SHP77 treated with DMSO at 0.1 percent for 48 hours (cell line): ENCODE measurements at regions not wholly inside any gene's neighbourhood (a gene's known extent, or its start where the extent isn't known, plus 50 kb on each side); places are given as distances from the start of the nearest gene placed in this dataset.
A peak's percentile ranks its signal among the peaks of the same experiment; 100 is the strongest.

Experiments used
- DNase-seq: peaks from one replicate; lab custom pipeline; 2025; lab: John Stamatoyannopoulos, UW

DNA sequence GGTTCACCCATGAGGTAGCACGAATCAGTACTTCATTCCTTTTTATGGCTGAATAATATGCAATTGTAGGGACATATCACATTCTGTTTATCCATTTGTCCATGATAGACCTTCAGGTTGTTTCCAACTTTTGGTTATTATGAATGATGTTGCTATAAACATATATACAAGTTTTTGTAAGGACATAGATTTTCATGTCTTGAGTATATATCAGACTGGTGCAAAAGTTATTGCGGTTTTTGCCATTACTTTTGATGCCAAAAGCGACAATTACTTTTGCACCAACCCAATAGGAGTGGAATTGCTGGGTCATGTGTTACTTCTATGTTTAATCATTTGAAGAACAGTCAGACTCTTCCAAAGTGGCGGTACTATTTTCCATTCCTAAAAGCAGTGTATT, 361.5 kb downstream of the RPS24 start:
- DNase-seq, result no peak

DNA sequence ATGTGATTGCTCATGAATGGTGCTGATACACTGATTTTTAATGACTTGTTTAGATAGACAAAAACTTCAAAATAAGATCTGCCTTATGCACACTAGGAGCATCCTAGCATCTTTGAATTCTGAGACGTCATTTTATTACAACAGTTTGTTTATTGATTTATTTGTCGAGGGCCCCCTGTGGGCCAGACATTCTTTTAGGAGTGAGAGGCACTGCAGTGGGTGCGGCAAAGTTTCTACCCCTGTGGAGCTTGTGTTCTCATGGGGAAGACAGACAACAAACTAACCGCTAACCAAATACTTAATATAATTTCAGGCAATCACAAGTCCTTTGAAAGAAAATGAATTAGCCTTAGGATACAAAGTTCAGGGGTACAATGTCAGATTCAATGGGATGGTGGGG, 363.1 kb downstream of the RPS24 start:
- DNase-seq, result no peak

DNA sequence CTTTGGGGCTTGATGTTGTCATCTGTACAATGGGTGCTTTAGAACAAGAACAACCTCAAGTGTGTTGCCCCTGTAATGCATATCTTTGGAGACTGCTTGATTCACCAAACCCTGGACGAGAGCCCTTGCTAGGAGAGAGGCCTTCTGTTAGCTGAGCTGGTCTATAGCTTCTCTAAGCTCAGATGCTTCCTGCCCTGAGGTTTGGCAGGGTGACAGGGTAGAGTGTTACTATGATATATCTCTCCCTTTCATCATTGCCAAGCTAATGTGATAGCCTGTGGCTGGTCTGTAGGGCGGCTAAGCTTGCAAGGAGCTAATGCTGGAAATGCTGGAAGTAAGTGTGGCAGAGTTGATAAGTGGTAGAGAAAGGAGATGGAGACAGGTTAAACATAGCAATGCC, 364.1 kb downstream of the RPS24 start:
- DNase-seq, result no peak

DNA sequence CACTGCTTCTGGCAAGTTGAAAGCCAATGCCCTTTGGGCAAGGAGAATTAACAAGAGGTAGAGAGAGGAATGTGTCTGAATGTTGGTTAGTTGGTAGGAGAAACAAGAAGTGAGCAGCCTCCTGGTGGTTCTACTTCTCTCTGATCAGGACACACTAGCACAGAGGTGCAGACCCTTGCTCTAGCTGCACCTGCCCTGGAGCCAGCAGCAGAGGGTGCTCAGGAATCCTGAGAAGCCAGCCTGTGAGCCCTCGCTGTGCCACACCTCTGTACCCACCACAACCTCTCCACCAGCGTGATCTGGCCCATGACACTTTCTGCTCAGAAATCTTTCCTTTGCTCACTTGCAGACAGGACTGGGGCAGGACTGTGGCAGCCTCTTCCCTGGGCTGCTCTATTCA, 364.7 kb downstream of the RPS24 start:
- DNase-seq, result no peak

DNA sequence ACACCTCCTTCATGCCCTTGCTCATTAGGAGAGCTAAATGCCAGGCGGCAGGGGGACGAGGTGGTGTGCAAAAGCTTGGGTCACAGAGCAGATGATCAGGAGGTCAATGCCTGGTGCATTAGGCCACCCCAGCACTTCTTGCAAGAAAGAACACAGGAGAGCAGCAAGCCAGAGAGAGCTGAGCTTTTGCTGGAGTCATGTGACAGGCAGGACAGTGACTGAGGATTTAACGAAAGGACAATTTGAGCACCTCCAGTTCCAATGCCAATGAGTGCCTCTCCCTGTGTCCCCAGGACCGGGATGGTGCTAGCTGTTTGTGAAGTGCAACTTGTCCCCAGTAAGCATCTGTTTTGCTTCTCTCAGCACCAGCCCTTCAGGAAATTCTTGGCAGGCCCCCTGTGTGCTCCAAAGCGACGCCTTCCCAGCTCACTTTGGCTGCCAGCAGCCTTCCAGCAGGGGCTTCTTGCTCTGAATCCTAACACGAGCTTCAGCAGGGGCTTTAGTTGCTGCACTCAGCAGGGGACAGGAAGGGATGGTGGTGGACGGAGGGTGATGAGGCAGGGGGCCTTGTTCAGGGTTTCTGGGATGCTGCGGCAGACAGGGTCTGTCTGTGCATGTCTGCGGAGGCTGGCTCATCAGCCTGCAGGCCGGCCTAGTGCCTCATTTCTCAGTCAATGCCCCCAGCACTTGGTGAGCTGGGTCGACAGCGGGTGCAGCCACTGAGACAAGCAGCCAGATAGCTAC, 368.1 kb downstream of the RPS24 start:
- no peak for DNase-seq

DNA sequence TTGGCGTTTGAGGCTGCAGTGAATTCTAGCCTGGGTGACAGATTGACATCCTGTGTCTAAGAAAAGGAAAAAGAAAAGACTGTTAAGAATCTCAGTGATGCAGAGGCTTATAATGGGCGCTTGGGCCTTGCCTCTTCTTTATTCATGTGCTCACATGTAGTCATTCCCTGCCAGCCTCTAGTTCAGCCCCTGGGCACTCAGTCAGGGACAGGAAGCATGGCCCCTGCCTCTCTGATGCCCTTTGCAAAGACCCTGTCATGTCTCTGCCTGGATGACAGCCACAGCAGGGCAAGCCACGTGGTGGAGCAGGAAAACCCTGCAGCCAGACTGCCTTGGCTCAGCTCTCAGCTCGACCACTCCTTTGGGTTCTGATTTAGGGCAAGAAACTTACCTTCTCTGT, 368.9 kb downstream of the RPS24 start:
- DNase-seq, result no peak

DNA sequence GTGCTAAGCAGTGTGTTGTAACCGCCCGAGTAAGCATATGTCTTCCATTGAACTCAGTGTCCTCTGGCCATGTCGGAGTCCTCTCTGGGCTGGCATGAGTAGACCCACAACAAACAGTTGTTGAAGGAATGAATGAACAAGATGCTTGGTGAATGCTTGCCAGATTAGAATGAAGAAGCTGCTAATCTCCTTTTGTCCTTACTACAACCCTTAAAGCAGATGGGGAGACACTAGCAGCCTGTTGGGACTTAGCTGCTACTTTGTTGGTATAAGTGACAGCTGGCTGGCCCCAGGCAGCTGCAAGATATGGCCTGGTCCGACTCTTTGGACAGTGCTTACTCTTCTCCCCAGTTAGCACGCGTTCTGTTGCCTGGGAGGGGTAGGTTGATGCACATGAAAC, 370.1 kb downstream of the RPS24 start:
- DNase-seq, result no peak

DNA sequence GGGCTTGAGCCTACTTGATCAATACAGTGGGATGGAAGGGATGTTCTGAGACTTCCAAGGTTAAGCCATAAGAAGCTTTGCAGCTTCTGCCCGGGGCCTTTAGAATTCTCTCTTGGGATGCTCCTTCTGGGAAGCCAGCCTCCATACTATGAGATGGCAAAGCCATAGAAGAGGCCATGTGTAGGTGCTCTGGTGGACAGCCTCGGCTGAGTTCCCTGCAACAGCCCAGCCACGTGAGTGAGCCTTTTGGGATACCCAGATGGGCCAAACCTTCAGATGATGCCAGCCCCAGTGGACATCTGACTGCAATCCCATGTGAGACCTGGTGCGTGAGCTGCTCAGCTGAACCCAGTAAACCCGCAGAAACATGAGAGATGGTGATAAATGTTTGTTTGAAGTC, 370.6 kb downstream of the RPS24 start:
- DNase-seq, result no peak

DNA sequence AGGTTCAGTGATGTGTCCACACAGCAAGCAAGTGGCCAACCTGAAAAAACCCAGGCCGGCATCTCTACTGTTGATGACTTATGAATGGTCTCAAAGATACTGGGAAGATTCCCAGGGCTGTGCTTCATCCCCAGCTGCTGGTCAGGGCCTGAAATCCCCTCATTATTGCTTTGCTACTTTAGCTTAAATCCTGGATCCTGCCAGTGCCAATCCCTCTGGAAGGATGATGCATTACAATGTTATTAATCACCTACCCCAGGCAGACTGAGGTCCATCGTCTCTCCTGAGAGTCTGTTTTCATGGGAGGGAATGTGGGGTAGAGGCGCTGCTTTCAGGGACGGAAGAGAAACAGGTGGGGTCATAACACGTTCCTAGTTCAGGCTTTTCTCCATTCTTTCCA, 371.6 kb downstream of the RPS24 start:
- DNase-seq, result no peak

DNA sequence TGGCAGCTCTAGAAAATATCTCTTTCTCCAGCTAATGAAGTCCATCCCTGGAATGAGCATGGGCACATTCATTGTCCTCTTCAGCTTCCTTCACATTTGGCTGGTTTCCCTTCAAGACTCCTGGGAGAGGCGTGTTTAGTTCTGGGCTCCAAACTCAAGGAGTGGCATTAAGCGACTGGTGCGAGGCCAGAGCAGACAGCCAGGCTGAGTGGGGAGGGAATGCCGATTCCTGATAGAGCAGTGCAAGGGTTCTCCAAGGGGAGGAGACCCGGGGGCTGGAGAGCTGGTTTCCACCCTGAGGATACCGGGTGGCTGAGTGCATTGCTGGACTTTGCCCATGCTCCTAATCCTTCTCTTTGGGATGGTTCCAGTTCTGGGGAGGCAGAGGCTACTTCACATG, 372.1 kb downstream of the RPS24 start:
- DNase-seq, result no peak

DNA sequence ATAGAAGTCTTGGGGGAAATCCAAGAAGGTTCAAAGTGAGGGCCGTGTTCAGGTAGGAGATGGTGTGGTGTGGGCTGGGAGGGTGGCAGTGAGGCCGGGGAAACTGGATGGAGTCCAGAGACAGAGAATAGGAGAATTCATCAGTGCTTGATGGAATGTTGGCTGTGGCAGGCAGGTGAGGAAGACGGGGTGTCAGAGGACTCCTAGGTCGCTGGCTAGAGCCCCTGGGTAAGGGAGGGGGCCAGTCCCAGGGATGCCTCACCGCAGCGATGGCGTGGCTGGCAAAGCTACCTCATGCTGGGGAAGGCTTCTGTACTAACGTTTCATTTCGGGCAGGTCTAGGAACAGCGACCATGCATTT, 373.0 kb downstream of the RPS24 start:
- DNase-seq, result no peak

DNA sequence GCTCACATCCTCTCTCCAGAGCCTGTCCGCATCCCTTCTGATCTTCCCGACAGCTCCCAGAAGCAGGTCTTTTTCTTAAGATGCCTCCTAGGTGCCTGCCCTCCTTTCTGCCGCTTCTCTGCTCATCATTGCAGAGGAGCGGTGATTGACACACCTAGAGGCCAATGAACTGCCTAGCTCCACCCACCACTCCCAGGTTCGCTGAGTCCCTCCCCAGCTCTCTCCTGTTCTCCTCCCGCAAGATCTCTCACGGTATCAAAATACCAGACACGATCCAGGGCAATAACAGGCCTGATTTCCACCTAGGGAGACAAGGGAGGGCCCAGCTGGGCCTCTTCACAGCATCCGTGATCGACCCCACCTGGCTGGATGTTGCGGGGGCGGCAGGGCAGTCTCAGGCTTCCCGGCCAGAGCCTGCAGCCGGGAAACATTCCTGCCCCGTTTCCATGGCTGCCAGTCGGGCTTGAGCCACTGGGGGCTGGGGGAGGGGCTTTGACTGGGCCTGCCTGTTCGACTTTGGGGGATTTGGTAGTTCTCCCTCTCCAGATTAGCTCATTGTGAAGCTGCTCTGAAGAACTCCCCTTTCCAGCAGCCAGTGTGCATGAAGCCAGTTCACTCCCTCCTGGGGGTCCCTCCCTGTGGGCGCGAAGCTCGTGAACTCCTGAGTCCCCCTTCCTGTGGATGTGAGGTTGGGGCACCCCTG, 373.5 kb downstream of the RPS24 start:
- peak; percentile 47 for DNase-seq

DNA sequence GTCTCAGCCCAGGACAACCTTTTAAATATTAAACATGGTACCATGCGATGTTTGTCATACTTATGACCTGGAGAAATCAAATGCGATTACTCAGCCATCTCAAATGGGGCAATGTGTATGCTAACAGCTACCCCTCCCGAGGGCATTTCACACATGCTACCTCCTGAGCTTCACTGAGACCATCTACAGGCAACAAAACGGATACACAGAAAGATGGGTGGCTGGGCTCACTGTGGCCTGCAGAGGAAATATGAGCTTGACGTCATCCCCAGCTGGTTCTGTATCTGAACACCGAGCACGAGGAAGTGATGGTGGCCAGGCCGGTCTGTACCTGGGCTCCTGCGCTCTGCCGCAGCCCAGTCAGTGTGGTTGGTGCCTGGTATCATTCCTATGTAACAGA, 374.3 kb downstream of the RPS24 start:
- DNase-seq, result peak; percentile 3

DNA sequence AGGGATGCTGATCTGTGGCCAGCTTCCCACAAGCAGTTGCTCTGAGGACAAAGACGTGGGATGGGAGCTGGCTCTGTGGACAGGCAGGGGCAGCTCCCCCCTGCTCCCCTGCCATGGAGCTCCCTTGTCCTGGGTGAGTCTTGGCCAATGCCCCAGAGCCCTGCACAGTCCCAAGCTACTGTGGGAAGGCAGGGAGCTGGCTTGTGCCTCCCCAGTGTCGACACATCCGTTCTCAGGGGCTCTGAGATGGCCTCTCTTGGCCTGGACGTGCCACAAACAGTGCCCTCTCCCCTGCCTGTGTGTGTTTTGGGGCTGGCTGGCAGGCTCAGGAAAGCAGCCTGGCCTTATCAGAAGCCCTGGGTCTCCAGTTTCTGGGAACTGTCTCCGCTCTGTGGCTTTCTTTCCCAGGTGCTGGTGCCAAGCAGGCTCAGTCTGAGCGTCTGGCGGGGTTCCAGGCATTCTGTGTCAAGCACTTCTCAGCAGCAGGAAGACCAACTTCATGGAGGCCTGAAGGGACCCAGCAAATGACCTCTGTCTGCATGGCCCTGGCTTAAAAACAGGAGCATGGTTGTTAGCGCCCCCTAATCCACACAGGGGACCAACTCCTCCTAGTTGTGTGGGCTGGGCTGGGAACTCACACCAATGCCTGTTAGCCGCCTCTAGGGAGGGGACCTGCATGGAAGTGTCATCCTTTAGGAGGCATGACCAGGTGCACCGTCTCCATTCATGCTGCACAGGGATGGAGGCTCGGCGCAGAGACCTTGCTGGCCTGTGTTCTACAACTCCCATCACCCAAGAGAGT, 375.2 kb downstream of the RPS24 start:
- DNase-seq, result peak; percentile 4

DNA sequence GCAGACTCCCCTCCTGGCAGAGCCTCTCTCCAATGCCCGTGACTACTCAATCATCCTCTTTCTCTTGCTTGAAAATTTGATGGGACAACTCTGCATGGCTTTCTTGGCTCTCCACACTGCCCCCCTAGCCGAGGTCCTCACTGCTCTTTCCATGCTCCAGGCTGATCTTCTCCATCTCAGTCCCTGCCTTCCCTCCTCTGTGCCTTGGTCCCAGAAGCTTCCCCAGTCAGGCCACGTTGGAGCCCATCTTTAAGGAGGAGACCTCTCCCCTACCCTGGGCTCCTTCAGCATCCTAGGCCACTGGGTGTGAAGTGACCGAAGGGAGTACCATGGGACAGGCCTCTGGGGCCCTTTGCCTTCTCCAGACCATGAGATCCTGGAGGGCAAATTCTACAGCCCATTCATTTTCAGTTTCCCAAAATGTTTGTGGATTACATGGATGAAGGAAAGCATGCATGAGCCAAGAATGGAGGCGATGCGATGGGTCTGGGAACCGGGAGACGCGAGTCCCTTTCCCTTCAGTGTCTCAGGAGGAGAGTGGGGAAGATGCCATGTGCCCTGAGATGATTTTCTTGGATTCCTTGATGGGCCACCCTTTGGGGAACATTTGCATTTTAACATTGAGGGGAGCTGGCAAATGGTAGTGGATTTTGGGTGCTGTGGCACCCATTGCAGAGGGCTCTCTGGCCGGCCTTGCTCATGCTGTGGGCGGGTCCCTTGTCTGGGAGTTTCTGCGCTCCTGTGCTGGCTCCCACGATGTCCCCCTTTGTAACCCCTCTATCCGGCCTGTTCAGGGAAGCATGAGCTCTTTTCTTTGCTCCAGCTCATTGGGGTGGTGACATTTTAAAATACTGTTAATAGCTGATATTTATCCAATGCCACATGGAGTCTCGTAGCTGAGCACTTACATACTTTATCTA, 376.6 kb downstream of the RPS24 start:
- DNase-seq, result no peak

DNA sequence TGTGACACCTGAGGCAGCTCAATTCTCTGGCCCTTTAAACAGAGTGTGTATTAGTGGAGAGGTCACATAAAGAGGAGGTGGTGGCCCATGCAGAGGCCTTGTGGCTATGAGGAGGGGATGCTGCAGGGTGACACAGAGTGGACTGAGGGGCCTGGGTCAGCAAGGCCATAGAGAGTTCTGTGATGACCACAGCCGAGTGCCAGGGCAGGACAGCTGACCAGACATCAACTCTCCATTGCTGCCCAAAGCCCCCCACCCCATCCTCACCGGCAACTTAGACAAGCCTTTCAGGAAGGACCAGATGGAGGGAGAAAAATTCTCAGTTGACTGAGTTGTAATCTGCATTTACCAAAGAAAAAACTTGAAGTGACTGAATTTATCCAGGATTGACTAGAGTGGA, 378.1 kb downstream of the RPS24 start:
- DNase-seq, result no peak

DNA sequence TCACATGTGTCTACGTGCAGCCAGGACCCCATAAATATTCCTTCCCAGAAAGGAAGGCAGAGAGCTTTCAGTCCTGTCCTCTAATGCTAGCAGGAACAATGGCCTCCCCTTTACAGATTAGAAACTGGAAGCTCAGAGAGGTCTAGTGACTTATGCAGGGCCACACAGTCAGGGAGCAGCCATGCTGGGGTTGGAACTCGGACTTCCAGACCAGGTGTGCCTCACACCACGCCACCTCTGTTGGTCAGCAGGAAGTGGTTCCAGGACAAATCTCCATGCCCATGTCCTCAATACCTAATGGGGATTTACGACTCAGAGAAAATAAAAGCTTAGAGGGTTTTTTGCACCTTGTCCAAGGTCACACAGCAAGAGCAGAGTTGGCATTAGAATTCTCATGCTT, 378.9 kb downstream of the RPS24 start:
- DNase-seq, result no peak

DNA sequence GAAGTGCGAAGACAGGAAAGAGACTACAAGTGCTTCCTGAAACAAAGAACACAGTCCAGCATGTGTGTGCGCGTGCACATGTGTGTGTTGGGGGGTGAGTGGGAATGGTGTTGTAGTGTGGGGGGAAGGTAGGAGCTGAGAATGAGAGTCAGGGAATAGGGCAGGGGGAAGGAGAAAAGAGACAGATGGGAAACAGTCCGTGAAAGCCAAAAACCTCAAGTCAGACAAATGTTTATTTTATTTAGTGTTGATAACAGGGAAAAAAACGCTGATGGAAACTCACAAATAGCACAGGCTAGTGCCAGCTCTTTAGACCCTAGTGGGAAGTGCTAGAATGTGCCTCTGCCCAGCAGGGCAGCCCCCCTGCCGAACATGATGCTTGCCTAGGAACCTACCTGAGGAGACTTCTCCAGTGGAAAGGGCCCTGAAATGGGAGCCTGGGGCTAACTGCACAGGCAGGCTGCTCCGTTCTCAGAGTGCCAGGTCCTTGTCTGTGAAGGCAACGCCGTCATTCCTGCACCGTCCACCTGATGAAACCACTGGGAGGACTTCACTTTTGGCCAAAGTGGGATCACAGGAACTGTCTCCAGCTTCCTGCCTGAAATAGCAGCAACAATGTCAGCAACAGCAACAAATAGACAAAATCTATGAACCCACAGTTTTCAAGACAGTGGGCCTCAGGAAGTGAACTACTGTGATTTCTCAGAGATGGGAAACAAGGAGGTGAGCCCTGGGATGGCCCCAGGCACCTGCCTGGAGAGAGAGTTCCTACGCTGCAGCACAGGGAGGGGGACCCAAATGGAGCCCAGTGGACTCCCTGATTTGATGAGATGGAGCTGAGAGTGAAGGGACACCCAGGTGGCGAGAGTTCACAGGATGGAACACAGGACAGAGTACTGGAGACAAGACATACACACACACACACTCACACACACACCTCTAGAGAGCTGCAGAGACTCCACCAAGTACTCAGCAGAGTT, 379.7 kb downstream of the RPS24 start:
- no peak for DNase-seq

DNA sequence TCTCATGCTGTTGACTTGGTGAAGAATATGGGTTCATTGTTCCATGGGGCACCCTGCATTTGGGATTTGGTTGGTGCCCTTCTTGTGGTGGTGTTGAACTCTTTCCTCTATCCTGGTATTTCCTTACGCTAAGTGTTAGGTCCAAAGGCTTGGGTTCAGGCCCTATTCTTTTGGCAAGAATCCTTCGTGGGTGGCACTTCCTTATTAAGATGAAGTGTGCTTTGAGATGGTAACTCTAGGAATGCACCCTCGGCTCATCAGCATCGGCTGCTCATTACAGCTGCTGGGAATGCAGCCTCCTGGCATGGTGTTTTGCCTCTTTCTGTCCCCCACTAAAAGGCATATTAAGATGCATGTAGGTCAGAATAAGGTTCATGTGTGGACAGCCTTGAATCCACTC, 380.7 kb downstream of the RPS24 start:
- DNase-seq, result no peak

DNA sequence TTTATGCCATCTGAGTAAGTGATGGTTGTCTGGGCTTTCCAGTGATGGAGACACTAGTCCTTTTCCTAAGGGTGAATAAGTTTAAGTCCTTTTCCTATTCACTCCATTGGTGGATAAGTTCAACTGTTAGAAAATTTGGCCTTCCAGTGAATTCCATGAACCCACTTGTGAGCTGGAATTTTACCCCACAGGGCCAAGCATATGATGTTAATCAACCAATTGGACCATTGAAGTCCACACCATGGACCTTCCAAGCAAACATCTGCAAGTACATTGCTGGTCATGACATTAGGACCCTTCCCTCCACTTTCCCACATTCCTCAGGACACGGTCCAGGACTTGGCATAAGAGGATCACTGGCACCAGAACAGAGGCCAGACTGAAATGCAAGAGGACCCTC, 381.4 kb downstream of the RPS24 start:
- DNase-seq, result no peak
